DND-41 (cell line): ENCODE measurements at regions not wholly inside any gene's neighbourhood (a gene's known extent, or its start where the extent isn't known, plus 50 kb on each side); places are given as distances from the start of the nearest gene placed in this dataset.
A peak's percentile ranks its signal among the peaks of the same experiment; 100 is the strongest.

Experiments
- ATAC-seq: fragments of 200-7000 bp; cut with Tn5 transposase; 3 replicates; pipeline ENCODE4 v1.9.1; 2021; ENCODE audit warnings: low read depth; ENCODE audit not compliant: insufficient read depth
- DNase-seq: peaks from one replicate; pipeline ENCODE4 v3.0.0-alpha.2; 2020
- H2AFZ ChIP-seq: 2 replicates; pipeline ENCODE4 v1.6.0; 2012; ENCODE audit warnings: low read depth, low read length
- H3K27ac ChIP-seq: 2 replicates; pipeline ENCODE4 v1.5.1; 2012; ENCODE audit warnings: low read length, inconsistent platforms
- H3K27me3 ChIP-seq: fragments of 200-600 bp; sonication (generic); 2 replicates; pipeline ENCODE4 v1.6.0; 2012; ENCODE audit warnings: low read length, mild to moderate bottlenecking, inconsistent platforms; ENCODE audit not compliant: insufficient read depth, poor library complexity
- H3K36me3 ChIP-seq: 2 replicates; pipeline ENCODE4 v1.5.1; 2012; ENCODE audit warnings: low read length, inconsistent platforms; ENCODE audit not compliant: insufficient read depth
- H3K4me1 ChIP-seq: 2 replicates; pipeline ENCODE4 v1.5.1; 2012; ENCODE audit warnings: mild to moderate bottlenecking, low read length; ENCODE audit not compliant: insufficient read depth
- H3K4me2 ChIP-seq: 2 replicates; pipeline ENCODE4 v1.6.0; 2012; ENCODE audit warnings: mild to moderate bottlenecking, moderate library complexity, low read length, inconsistent platforms; ENCODE audit not compliant: insufficient read depth
- H3K4me3 ChIP-seq, 2 experiments: fragments of 200-600 bp in 1 of 2; shearing (Covaris generic) in 1 of 2; 2 replicates each; pipeline ENCODE4 v1.5.1; 2012 to 2016; ENCODE audit warnings: inconsistent platforms in 2 of 2, low read length in 2 of 2, mild to moderate bottlenecking in 2 of 2, low read depth in 1 of 2, moderate library complexity in 1 of 2
- H3K79me2 ChIP-seq: 2 replicates; pipeline ENCODE4 v1.6.0; 2012; ENCODE audit warnings: low read length, inconsistent platforms; ENCODE audit not compliant: insufficient read depth
- H3K9ac ChIP-seq: 2 replicates; pipeline ENCODE4 v1.6.0; 2012; ENCODE audit warnings: low read depth, mild to moderate bottlenecking, inconsistent platforms, low read length, moderate library complexity
- H3K9me3 ChIP-seq: 2 replicates; pipeline ENCODE4 v1.5.1; 2012; ENCODE audit warnings: low read length, moderate library complexity, mild to moderate bottlenecking, inconsistent platforms; ENCODE audit not compliant: insufficient read depth, severe bottlenecking
- H4K20me1 ChIP-seq: 2 replicates; pipeline ENCODE4 v1.6.0; 2012; ENCODE audit warnings: low read length; ENCODE audit not compliant: insufficient read depth
- CTCF ChIP-seq: IDR thresholded peaks from 2 replicates; pipeline ENCODE4 v1.5.1; 2012; ENCODE audit warnings: borderline replicate concordance, low read length, moderate library complexity, mild to moderate bottlenecking; ENCODE audit not compliant: poor library complexity, severe bottlenecking; ENCODE audit errors: extremely low read depth
- EZH2 ChIP-seq: IDR thresholded peaks from 3 replicates; pipeline ENCODE4 v1.6.1; 2012; ENCODE audit warnings: borderline replicate concordance, low read depth, mild to moderate bottlenecking, moderate library complexity, low read length, inconsistent platforms; ENCODE audit not compliant: severe bottlenecking

- peak; percentile 44 for ATAC-seq
- Histone ChIP-seq H3K4me3 (peak overlapping the region; percentile 40 to 57), H3K4me2 (peak overlapping the region; percentile 66), H3K79me2 (peaks cover 54% of the 10 kb centered on the region), H4K20me1 (no peaks in the 10 kb centered on the region), H3K9ac (peak overlapping the region; percentile 58), H3K27me3 (no peaks in the 10 kb centered on the region), H3K27ac (peak overlapping the region; percentile 87), H3K36me3 (no peaks in the 10 kb centered on the region), H2AFZ (peak overlapping the region; percentile 75), H3K4me1 (peaks cover 28% of the 10 kb centered on the region), H3K9me3 (no peaks in the 10 kb centered on the region)
- TF ChIP-seq EZH2: no peak
- TF ChIP-seq CTCF: no peak
- DNase-seq: no peak
Measured at GRCh38 chr21:16195538-16195910, 465.7 kb downstream of the USP25 start.

- ATAC-seq: peak; percentile 31; the same call in 1 of the 3 replicates
- peak overlapping the region; percentile 66 for H3K4me2 ChIP-seq
- no peak for TF ChIP-seq EZH2
- no peak for DNase-seq
- no peaks in the 10 kb centered on the region for H4K20me1 ChIP-seq
- peak overlapping the region; percentile 40 to 57 for H3K4me3 ChIP-seq
- H3K4me1 ChIP-seq: peaks cover 28% of the 10 kb centered on the region
- H3K27me3 ChIP-seq: no peaks in the 10 kb centered on the region
- no peaks in the 10 kb centered on the region for H3K36me3 ChIP-seq
- H3K9me3 ChIP-seq: no peaks in the 10 kb centered on the region
- peak overlapping the region; percentile 58 for H3K9ac ChIP-seq
- H3K79me2 ChIP-seq: peaks cover 59% of the 10 kb centered on the region
- H2AFZ ChIP-seq: peak overlapping the region; percentile 75
- peak overlapping the region; percentile 87 for H3K27ac ChIP-seq
Measured at GRCh38 chr21:16196001-16196400, 466.2 kb downstream of the USP25 start.

DNA sequence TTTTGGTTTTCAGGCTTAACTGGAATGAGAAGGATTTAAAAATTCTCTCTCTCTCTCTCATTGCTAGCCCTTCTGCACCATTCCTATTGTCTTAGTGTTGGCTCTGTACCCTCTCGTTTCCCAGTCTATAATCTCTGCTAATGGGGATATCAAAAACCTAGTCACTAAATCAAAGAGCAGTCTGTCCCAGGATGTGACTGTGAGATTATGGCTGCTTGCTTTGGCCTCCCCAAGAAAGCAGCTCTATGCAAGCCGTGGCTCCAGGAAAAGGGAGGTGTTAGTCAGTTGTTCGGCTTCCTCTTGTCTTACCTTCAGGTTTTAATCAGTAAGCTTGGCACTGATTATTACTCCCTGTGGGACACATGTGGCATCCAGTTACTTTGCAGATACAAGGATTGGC lies 468.8 kb downstream of the USP25 start:
- no peak overlapping the region for H3K27ac ChIP-seq
- no peak overlapping the region for H3K9ac ChIP-seq
- no peak overlapping the region for H2AFZ ChIP-seq
- peaks cover 28% of the 10 kb centered on the region for H3K4me1 ChIP-seq
- H3K27me3 ChIP-seq: no peaks in the 10 kb centered on the region
- H3K36me3 ChIP-seq: no peaks in the 10 kb centered on the region
- H3K4me2 ChIP-seq: no peak overlapping the region
- H4K20me1 ChIP-seq: no peaks in the 10 kb centered on the region
- TF ChIP-seq EZH2 (no peak), CTCF (no peak)
- peaks cover 69% of the 10 kb centered on the region for H3K79me2 ChIP-seq
- no peak overlapping the region for H3K4me3 ChIP-seq
- no peaks in the 10 kb centered on the region for H3K9me3 ChIP-seq
- ATAC-seq (no peak), DNase-seq (no peak)

- Histone ChIP-seq H3K4me2 (no peak overlapping the region), H4K20me1 (no peaks in the 10 kb centered on the region; the same call in 1 of the 2 replicates), H3K36me3 (no peaks in the 10 kb centered on the region), H3K4me3 (no peak overlapping the region), H3K27ac (no peak overlapping the region), H3K9me3 (no peaks in the 10 kb centered on the region), H3K79me2 (peaks cover 69% of the 10 kb centered on the region), H3K4me1 (peaks cover 23% of the 10 kb centered on the region), H3K9ac (no peak overlapping the region), H3K27me3 (no peaks in the 10 kb centered on the region), H2AFZ (no peak overlapping the region)
- ATAC-seq (no peak), DNase-seq (no peak)
- TF ChIP-seq CTCF: no peak
- no peak for TF ChIP-seq EZH2
Measured at GRCh38 chr21:16199539-16199938, 469.8 kb downstream of the USP25 start.
